ENCODE measurements at regions not wholly inside any gene's neighbourhood (a gene's known extent, or its start where the extent isn't known, plus 50 kb on each side); places are given as distances from the start of the nearest gene placed in this dataset.

DNA sequence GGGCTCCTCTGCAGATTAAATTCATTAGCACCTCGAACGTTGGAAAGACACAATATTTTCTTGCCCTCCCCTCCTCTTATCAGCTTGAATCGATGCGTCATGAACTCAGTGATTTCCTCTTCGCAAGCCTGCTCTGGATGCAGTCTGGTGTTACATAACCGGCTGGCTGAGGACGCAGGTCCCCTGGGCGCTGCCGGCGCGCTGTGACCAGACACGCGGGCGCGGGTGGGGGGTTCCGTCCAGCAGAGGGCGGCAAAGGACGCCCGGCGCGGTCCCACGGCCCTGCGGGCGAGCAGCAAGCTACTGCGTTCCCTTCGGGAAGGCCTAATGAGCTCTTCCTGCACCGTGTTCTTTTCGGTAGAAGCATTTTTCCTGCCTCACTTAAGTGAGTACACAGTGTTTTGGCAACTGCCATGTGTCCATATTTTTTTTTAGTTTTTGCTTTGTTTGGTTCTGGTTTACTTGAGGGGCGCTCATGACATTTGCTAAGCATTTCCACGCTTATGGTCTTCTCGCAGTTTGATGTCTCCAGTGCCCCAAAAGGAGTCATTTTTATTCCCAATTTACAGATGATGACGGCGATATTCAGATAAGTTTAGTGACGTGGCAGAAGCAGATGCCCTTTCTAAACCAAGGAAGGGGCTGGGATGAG, 112.2 kb upstream of the MBNL2 start (continued):
- TF ChIP-seq, protein P1, sequence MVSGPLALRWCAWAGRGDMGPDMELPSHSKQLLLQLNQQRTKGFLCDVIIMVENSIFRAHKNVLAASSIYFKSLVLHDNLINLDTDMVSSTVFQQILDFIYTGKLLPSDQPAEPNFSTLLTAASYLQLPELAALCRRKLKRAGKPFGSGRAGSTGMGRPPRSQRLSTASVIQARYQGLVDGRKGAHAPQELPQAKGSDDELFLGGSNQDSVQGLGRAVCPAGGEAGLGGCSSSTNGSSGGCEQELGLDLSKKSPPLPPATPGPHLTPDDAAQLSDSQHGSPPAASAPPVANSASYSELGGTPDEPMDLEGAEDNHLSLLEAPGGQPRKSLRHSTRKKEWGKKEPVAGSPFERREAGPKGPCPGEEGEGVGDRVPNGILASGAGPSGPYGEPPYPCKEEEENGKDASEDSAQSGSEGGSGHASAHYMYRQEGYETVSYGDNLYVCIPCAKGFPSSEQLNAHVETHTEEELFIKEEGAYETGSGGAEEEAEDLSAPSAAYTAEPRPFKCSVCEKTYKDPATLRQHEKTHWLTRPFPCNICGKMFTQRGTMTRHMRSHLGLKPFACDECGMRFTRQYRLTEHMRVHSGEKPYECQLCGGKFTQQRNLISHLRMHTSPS (CRISPR knock-in tag; IDR thresholded peaks at IDR 0.05; ENCODE audit: low read depth) = no peak
- TF ChIP-seq ZFP62 (CRISPR knock-in tag; IDR thresholded peaks at IDR 0.05) (no peak), KDM2A (CRISPR knock-in tag; IDR thresholded peaks at IDR 0.05; ENCODE audit: borderline replicate concordance, low read depth) (peak; percentile 95), GATAD2A (CRISPR knock-in tag; IDR thresholded peaks at IDR 0.05) (peak; percentile 60), TARDBP (CRISPR knock-in tag; IDR thresholded peaks at IDR 0.05) (peak; percentile 79), ZBTB42 (CRISPR knock-in tag; IDR thresholded peaks at IDR 0.05) (no peak), KAT8 (CRISPR knock-in tag; IDR thresholded peaks at IDR 0.05) (peak; percentile 36; the same call in 1 of the 2 replicates), ZC3H4 (CRISPR knock-in tag; IDR thresholded peaks at IDR 0.05; ENCODE audit: borderline replicate concordance) (no peak), KLF16 (CRISPR knock-in tag; IDR thresholded peaks at IDR 0.05) (peak in 1 of 2 experiments; percentile 62; a peak in 2 of 4 replicates), BCL6 (CRISPR knock-in tag; IDR thresholded peaks at IDR 0.05) (peak; percentile 44; the same call in 1 of the 2 replicates)
- TF ChIP-seq, protein P2, sequence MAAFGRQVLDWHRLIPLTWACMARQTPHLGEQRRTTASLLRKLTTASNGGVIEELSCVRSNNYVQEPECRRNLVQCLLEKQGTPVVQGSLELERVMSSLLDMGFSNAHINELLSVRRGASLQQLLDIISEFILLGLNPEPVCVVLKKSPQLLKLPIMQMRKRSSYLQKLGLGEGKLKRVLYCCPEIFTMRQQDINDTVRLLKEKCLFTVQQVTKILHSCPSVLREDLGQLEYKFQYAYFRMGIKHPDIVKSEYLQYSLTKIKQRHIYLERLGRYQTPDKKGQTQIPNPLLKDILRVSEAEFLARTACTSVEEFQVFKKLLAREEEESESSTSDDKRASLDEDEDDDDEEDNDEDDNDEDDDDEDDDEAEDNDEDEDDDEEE (CRISPR knock-in tag; IDR thresholded peaks at IDR 0.05) = peak; percentile 74; the same call in 1 of the 2 replicates
